GM12865 (cell line): ENCODE measurements at regions not wholly inside any gene's neighbourhood (a gene's known extent, or its start where the extent isn't known, plus 50 kb on each side); places are given as distances from the start of the nearest gene placed in this dataset.

Experiments
- DNase-seq: peaks from one replicate; pipeline ENCODE4 v3.0.0; 2010; ENCODE audit warnings: low read depth
- H3K4me3 ChIP-seq: 2 replicates; pipeline ENCODE4 v1.5.1; 2011; ENCODE audit warnings: mild to moderate bottlenecking, low read depth, low read length, control low read depth
- CTCF ChIP-seq: IDR thresholded peaks from 2 replicates; pipeline ENCODE4 v1.5.1; 2011; ENCODE audit warnings: low read length, control low read depth, low read depth, inconsistent platforms; ENCODE audit not compliant: insufficient read depth; ENCODE audit errors: missing control alignments

DNA sequence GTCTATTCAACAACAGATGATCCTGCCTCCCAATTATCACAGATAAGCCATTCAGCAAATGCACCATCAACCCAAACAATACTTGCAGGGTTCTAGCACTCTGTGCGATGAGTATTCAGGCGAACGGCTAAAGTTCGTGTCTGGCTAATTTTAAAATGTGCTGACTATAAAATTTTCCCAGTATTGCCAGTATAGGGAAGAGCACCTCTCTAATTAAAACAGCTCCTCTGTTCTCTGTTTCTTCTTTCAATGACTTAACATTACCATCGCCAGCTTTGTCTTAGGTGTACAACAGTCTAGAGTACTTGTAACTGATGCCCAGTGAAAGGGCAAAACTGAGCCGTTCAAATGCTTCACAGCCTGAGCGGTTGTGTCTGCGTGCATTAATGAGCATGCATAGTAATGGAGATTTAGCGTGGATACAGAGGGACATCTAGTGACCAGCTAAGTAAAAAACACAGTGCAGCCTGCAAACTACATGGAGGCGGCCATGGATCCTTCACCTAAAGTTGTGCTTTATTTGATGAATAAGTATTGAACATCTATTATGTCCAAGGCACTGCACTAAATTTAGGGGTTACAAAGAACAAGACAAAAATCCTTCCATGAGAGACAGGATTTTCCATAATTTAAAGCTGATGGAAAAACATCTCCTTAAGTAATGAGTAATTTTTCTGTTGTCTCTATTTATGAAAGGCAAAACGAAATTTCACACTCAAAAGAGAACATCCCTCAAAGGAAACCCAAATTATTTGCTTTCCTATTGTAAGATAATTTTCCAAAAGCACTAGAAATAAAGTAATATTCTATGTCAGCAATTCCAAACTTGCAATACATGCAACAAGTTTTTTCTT, 120.0 kb downstream of the SETD4 start:
- TF ChIP-seq CTCF, result peak; percentile 52
- H3K4me3 ChIP-seq, result no peak overlapping the region
- peak; percentile 65 for DNase-seq

DNA sequence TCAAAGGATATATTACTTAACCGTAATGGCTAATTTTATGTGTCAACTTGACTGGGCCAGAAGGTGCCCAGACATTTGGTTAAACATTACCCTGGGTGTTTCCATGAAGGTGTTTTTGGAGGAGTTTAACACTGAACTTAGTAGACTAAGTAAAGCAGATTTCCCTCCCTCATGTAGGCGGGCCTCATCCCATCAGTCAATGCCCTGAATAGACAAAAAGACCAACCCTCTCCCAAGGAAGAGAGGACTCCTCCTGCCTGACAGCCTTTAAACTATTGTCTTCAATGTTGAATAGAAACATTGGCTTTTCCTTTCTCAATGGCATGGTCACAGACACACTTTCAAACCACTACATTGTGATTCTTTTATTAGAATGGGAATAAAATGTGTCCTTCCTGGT, 121.9 kb downstream of the SETD4 start:
- no peak for DNase-seq
- TF ChIP-seq CTCF, result no peak
- H3K4me3 ChIP-seq, result no peak overlapping the region

GRCh38 chr21:35933466-35933865, 126.9 kb downstream of the SETD4 start:
- DNase-seq, result peak; percentile 15
- no peak for TF ChIP-seq CTCF
- no peak overlapping the region for H3K4me3 ChIP-seq

GRCh38 chr21:35932232-35932911, 128.0 kb downstream of the SETD4 start:
- peak; percentile 73 for DNase-seq
- TF ChIP-seq CTCF, result no peak
- H3K4me3 ChIP-seq, result no peak overlapping the region

GRCh38 chr21:35929901-35930300, 130.4 kb downstream of the SETD4 start:
- no peak for TF ChIP-seq CTCF
- no peak for DNase-seq
- H3K4me3 ChIP-seq, result no peak overlapping the region

DNA sequence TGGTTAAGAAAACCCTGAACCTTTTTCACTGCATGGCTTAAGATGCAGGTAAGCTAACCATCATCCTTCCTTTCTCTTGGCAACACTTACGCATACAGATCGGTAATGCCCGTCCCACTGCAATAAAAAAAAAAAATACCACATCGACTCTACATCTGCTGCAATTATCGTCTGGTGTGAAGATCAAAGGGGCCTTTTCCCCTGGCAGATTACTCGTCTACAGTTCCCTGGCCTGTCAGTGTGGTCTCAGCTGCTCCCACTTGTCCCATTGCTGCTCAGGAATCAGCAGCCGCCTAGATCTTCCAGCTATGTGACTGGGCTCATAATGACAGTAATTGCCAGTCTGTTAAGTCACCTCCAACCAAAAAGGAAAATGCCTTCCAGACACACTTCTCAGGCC, 133.1 kb downstream of the SETD4 start:
- H3K4me3 ChIP-seq, result no peak overlapping the region
- DNase-seq, result no peak
- TF ChIP-seq CTCF, result no peak
